Coronary artery (tissue), 2 donors: ENCODE measurements at regions not wholly inside any gene's neighbourhood (a gene's known extent, or its start where the extent isn't known, plus 50 kb on each side); places are given as distances from the start of the nearest gene placed in this dataset.

Experiments used
- DNase-seq: peaks from one replicate; pipeline ENCODE4 v3.0.0-alpha.2; 2017; ENCODE audit warnings: low spot score
- H3K27ac ChIP-seq, 2 donors: fragments of 200-600 bp; sonication (generic); one replicate each; pipeline ENCODE4 v1.5.1; 2016 to 2019
- H3K4me3 ChIP-seq: fragments of 200-600 bp; sonication (generic); 2 replicates; pipeline ENCODE4 v1.5.1; 2016; ENCODE audit warnings: mild to moderate bottlenecking, moderate library complexity
- CTCF ChIP-seq: fragments of 200-600 bp; sonication (generic); IDR thresholded peaks from one replicate; pipeline ENCODE4 v1.5.1; 2019; ENCODE audit warnings: antibody characterized with exemption

GRCh38 chr11:134822897-134823296 lies 410.9 kb upstream of the B3GAT1 start:
- no peak overlapping the region for H3K27ac ChIP-seq
- no peak for DNase-seq
- TF ChIP-seq CTCF: no peak
- H3K4me3 ChIP-seq: no peak overlapping the region

- no peak for DNase-seq
Measured at GRCh38 chr11:134821422-134821821, 409.4 kb upstream of the B3GAT1 start.

DNA sequence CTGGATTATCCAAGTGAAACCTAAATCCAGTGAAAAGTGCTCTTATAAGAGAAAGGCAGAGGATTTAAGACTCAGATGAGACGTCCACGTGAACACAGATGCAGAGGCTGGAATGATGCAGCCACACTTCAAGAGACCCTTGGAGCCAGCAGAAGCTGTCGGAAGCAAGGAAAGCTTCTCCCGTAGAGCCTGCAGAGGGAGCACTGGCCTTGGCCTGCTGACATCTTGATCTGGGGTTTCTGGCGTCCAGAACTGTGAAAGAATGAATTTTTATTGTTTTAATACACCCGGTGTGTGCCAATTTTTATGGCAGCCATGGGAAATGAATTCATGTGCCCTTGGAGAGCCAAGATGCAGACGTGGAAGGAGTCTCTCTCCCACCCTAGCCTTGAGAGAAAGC lies 407.0 kb upstream of the B3GAT1 start:
- no peak for TF ChIP-seq CTCF

More at GRCh38 chr11:134821422-134821821, 409.4 kb upstream of the B3GAT1 start:
- no peak overlapping the region for H3K27ac ChIP-seq
- TF ChIP-seq CTCF: no peak
- no peak overlapping the region for H3K4me3 ChIP-seq

GRCh38 chr11:134818516-134818915 lies 406.5 kb upstream of the B3GAT1 start:
- no peak for TF ChIP-seq CTCF
- no peak for DNase-seq
- H3K27ac ChIP-seq: no peak overlapping the region
- no peak overlapping the region for H3K4me3 ChIP-seq

More for the DNA sequence above, 407.0 kb upstream of the B3GAT1 start:
- DNase-seq: no peak
- Histone ChIP-seq H3K27ac (no peak overlapping the region), H3K4me3 (no peak overlapping the region)

GRCh38 chr11:134815404-134815803 lies 403.4 kb upstream of the B3GAT1 start:
- DNase-seq: no peak
- no peak for TF ChIP-seq CTCF
- H3K27ac ChIP-seq: no peak overlapping the region
- H3K4me3 ChIP-seq: no peak overlapping the region

GRCh38 chr11:134807997-134808396 lies 396.0 kb upstream of the B3GAT1 start:
- DNase-seq: no peak
- H3K4me3 ChIP-seq: no peak overlapping the region
- TF ChIP-seq CTCF: no peak
- H3K27ac ChIP-seq: no peak overlapping the region

DNA sequence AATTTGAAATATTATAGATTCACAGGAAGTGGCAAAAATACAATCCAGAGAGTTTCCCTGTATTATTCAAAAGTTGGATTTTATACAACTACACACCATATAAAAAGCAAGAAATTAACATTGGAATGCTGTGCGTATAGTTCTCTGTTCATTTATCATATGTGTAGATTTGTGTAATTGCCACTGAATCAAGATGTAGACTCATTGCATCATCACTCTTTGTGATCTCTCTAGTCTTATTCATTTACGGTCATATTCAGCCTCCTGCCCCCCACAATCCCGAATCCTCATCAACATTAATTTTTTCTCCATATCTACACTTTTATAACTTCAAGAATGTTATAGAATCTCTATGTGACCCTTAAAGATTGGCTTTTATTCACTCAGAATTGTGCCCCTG lies 390.6 kb upstream of the B3GAT1 start:
- no peak overlapping the region for H3K4me3 ChIP-seq
- no peak for TF ChIP-seq CTCF
- no peak overlapping the region for H3K27ac ChIP-seq
- no peak for DNase-seq
